GM20000 (cell line): ENCODE measurements at regions not wholly inside any gene's neighbourhood (a gene's known extent, or its start where the extent isn't known, plus 50 kb on each side); places are given as distances from the start of the nearest gene placed in this dataset.
"Not testable (repeated sequence)": the region's sequence is repeated elsewhere in the genome, so short reads cannot be mapped to it uniquely, and the experiment has no call there.

ENCODE experiments used
- DNase-seq: peaks from one replicate; pipeline ENCODE4 v3.0.0; 2012; ENCODE audit warnings: low spot score
- TF ChIP-seq, protein P1 (sequence below): IDR thresholded peaks from 2 replicates; pipeline ENCODE4 v1.5.1; 2012; ENCODE audit warnings: mild to moderate bottlenecking, control low read depth; ENCODE audit errors: extremely low read depth, missing control alignments

DNA sequence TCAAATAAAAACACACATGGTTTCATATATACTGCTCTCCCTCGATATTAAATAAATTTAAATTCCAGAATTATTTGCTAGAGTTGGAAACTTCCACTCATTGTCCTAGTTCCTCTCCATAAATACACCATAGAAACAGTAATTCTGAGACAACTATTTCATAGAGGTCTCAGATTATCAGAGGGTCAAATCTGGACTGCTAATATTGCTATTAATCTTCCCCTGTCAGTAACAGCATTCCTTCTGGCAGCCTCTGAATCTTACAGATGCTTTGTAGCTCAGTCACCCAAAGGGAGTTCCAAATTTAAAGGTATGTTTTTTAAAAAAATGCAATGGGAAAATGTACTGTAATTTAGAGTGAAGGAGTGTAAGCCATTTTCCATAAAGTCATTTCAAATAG, 428.8 kb downstream of the PYDC2 start:
- no peak for DNase-seq
- TF ChIP-seq, protein P1, sequence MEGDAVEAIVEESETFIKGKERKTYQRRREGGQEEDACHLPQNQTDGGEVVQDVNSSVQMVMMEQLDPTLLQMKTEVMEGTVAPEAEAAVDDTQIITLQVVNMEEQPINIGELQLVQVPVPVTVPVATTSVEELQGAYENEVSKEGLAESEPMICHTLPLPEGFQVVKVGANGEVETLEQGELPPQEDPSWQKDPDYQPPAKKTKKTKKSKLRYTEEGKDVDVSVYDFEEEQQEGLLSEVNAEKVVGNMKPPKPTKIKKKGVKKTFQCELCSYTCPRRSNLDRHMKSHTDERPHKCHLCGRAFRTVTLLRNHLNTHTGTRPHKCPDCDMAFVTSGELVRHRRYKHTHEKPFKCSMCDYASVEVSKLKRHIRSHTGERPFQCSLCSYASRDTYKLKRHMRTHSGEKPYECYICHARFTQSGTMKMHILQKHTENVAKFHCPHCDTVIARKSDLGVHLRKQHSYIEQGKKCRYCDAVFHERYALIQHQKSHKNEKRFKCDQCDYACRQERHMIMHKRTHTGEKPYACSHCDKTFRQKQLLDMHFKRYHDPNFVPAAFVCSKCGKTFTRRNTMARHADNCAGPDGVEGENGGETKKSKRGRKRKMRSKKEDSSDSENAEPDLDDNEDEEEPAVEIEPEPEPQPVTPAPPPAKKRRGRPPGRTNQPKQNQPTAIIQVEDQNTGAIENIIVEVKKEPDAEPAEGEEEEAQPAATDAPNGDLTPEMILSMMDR: no peak

GRCh38 chr3:191894406-191894805, 433.4 kb downstream of the PYDC2 start:
- no peak for DNase-seq
- TF ChIP-seq, protein P1: no peak

GRCh38 chr3:191901741-191902140, 440.8 kb downstream of the PYDC2 start:
- TF ChIP-seq, protein P1: no peak
- DNase-seq: no peak

GRCh38 chr3:191912616-191913204, 451.7 kb downstream of the PYDC2 start:
- no peak for DNase-seq
- TF ChIP-seq, protein P1: no peak

GRCh38 chr3:191915712-191916111, 454.7 kb downstream of the PYDC2 start:
- TF ChIP-seq, protein P1: no peak
- no peak for DNase-seq

- TF ChIP-seq, protein P1: no peak
- DNase-seq: no peak
Measured at GRCh38 chr3:191919491-191920026, 458.6 kb downstream of the PYDC2 start.

- DNase-seq: no peak
- TF ChIP-seq, protein P1: no peak
Measured at GRCh38 chr3:191922570-191922969, 461.6 kb downstream of the PYDC2 start.

DNA sequence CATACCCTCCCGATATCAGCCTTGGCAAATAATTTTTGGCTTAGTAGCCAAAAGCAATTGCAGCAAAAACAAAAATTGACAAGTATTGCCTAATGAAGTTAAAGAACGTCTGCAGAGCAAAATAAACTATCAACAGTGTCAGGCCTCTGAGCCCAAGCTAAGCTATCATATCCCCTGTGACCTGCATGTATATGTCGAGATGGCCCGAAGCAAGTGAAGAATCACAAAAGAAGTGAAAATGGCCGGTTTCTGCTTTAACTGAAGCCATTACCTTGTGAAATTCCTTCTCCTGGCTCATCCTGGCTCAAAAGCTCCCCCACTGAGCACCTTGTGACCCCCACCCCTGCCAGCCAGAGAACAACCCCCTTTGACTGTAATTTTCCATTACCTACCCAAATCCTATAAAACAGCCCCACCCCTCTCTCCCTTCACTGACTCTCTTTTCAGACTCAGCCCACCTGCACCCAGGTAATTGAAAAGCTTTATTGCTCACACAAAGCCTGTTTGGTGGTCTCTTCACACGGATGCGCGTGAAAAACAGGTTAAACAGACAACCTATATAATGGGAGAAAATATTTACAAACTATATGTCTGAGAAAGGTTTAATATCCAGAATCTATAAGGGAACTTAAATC, 466.3 kb downstream of the PYDC2 start:
- DNase-seq: not testable (repeated sequence)

DNA sequence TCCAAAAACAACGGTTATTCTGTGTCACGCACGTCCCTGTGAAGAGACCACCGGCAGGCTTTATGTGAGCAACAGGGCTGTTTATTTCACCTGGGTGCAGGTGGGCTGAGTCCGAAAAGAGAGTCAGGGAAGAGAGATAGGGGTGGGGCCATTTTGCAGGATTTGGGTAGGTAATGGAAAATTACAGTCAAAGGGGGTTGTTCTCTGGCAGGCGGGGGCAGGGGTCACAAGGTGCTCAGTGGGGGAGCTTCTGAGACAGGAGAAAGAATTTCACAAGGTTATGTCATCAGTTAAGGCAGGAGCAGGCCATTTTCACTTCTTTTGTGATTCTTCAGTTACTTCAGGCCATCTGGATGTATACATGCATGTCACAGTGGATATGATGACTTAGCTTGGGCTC, 467.0 kb downstream of the PYDC2 start:
- not testable (repeated sequence) for DNase-seq
